ENCODE measurements at regions not wholly inside any gene's neighbourhood (a gene's known extent, or its start where the extent isn't known, plus 50 kb on each side); places are given as distances from the start of the nearest gene placed in this dataset.

- Histone ChIP-seq H3K4me2 (ENCODE audit: low read depth, low read length, poor library complexity, severe bottlenecking) (no peak overlapping the region), H3K9me3 (ENCODE audit: insufficient read depth, low read depth, low read length) (no peaks in the 10 kb centered on the region), H3K27me3 (ENCODE audit: insufficient read depth, low read length, poor library complexity, severe bottlenecking) (peaks cover 4% of the 10 kb centered on the region), H3K4me1 (ENCODE audit: insufficient read depth, low read length, poor library complexity, severe bottlenecking) (no peaks in the 10 kb centered on the region), H3K9me2 (replicated peaks; ENCODE audit: low read depth, low read length) (no peaks in the 10 kb centered on the region), H2AFZ (ENCODE audit: low read length) (no peak overlapping the region), H3K9ac (ENCODE audit: low read depth, low read length, poor library complexity, severe bottlenecking) (no peak overlapping the region), H3K4me3 (ENCODE audit: low read length, poor library complexity, severe bottlenecking) (no peak overlapping the region), H4K20me1 (ENCODE audit: insufficient read depth, low read length, poor library complexity, severe bottlenecking) (no peaks in the 10 kb centered on the region), H3K36me3 (ENCODE audit: insufficient read depth, low read length) (no peaks in the 10 kb centered on the region), H3F3A (ENCODE audit: low read depth) (no peaks in the 10 kb centered on the region), H3K79me2 (ENCODE audit: insufficient read depth, low read length) (no peaks in the 10 kb centered on the region)
- no peak for TF ChIP-seq EZH2phosphoT487 (IDR thresholded peaks at IDR 0.05; ENCODE audit: borderline replicate concordance)
- TF ChIP-seq CTCF (conservative IDR thresholded peaks at IDR 0.05; ENCODE audit: low read length) = no peak
Observed at GRCh38 chr20:40286975-40287531, 402.0 kb downstream of the MAFB start.

- Histone ChIP-seq H2AFZ (ENCODE audit: low read length) (no peak overlapping the region), H4K20me1 (ENCODE audit: insufficient read depth, low read length, poor library complexity, severe bottlenecking) (no peaks in the 10 kb centered on the region), H3K4me2 (ENCODE audit: low read depth, low read length, poor library complexity, severe bottlenecking) (no peak overlapping the region), H3K9ac (ENCODE audit: low read depth, low read length, poor library complexity, severe bottlenecking) (no peak overlapping the region), H3K4me3 (ENCODE audit: low read length, poor library complexity, severe bottlenecking) (no peak overlapping the region), H3K9me3 (ENCODE audit: insufficient read depth, low read depth, low read length) (no peaks in the 10 kb centered on the region), H3F3A (ENCODE audit: low read depth) (no peaks in the 10 kb centered on the region), H3K27me3 (ENCODE audit: insufficient read depth, low read length, poor library complexity, severe bottlenecking) (peaks cover 4% of the 10 kb centered on the region), H3K9me2 (replicated peaks; ENCODE audit: low read depth, low read length) (no peaks in the 10 kb centered on the region), H3K79me2 (ENCODE audit: insufficient read depth, low read length) (no peaks in the 10 kb centered on the region), H3K36me3 (ENCODE audit: insufficient read depth, low read length) (no peaks in the 10 kb centered on the region), H3K4me1 (ENCODE audit: insufficient read depth, low read length, poor library complexity, severe bottlenecking) (no peaks in the 10 kb centered on the region)
- TF ChIP-seq EZH2phosphoT487 (IDR thresholded peaks at IDR 0.05; ENCODE audit: borderline replicate concordance) = no peak
- no peak for TF ChIP-seq CTCF (conservative IDR thresholded peaks at IDR 0.05; ENCODE audit: low read length)
Observed at GRCh38 chr20:40284611-40285010, 404.4 kb downstream of the MAFB start.

GRCh38 chr20:40283689-40284088, 405.3 kb downstream of the MAFB start:
- Histone ChIP-seq H3K36me3 (ENCODE audit: insufficient read depth, low read length) (no peaks in the 10 kb centered on the region), H3K9me2 (replicated peaks; ENCODE audit: low read depth, low read length) (no peaks in the 10 kb centered on the region), H2AFZ (ENCODE audit: low read length) (no peak overlapping the region), H3K79me2 (ENCODE audit: insufficient read depth, low read length) (no peaks in the 10 kb centered on the region), H4K20me1 (ENCODE audit: insufficient read depth, low read length, poor library complexity, severe bottlenecking) (no peaks in the 10 kb centered on the region), H3F3A (ENCODE audit: low read depth) (no peaks in the 10 kb centered on the region), H3K4me3 (ENCODE audit: low read length, poor library complexity, severe bottlenecking) (no peak overlapping the region), H3K4me2 (ENCODE audit: low read depth, low read length, poor library complexity, severe bottlenecking) (no peak overlapping the region), H3K27me3 (ENCODE audit: insufficient read depth, low read length, poor library complexity, severe bottlenecking) (peaks cover 4% of the 10 kb centered on the region), H3K9me3 (ENCODE audit: insufficient read depth, low read depth, low read length) (no peaks in the 10 kb centered on the region), H3K9ac (ENCODE audit: low read depth, low read length, poor library complexity, severe bottlenecking) (no peak overlapping the region), H3K4me1 (ENCODE audit: insufficient read depth, low read length, poor library complexity, severe bottlenecking) (no peaks in the 10 kb centered on the region)
- no peak for TF ChIP-seq CTCF (conservative IDR thresholded peaks at IDR 0.05; ENCODE audit: low read length)
- TF ChIP-seq EZH2phosphoT487 (IDR thresholded peaks at IDR 0.05; ENCODE audit: borderline replicate concordance) = no peak
